Endothelial cell of hepatic sinusoid (primary cell): ENCODE measurements at regions not wholly inside any gene's neighbourhood (a gene's known extent, or its start where the extent isn't known, plus 50 kb on each side); places are given as distances from the start of the nearest gene placed in this dataset.

ENCODE experiments used
- in situ Hi-C: cut with HindIII; loops from 2 replicates; pipeline ENCODE4 v1.10.0; 2017; ENCODE audit warnings: low sequenced_read_pairs

- in situ Hi-C loops, result no loop called here
Observed at GRCh38 chr5:74363603-74364205, 276.8 kb downstream of the ENC1 start.

GRCh38 chr5:74361406-74362358 is 278.8 kb downstream of the ENC1 start:
- in situ Hi-C loops, result no loop called here

DNA sequence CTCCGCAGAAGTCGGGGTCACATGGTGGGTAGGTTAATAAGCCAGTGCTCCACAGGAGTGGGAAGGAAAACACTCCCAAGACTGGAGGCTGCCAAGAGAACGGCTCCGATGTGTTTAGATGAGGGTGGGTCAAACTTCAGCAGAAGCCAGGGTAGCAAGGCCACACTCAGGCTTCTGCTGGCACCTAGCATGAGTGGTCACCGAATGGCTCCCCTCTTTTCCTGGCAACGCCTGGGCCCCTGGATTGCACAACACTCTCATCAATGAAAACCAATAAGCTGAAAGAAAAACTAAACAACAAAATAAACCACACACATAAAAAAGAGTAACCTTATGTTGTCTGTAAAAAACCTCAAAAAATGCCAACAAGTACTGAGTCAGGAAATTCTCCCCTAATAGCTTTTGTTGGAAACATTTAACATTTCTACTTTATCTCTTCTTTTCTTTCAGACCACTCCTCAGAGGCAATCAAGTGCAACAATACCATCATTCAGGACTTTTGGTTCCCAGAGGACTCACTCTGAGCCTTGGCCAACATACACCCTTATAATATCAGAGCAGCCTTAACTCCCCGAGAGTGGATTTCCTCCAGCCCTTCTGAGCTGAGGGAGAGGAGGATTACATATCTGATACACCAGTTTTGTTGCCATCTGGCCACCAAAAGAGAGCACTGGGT is 279.9 kb downstream of the ENC1 start:
- in situ Hi-C loops, result no loop called here

DNA sequence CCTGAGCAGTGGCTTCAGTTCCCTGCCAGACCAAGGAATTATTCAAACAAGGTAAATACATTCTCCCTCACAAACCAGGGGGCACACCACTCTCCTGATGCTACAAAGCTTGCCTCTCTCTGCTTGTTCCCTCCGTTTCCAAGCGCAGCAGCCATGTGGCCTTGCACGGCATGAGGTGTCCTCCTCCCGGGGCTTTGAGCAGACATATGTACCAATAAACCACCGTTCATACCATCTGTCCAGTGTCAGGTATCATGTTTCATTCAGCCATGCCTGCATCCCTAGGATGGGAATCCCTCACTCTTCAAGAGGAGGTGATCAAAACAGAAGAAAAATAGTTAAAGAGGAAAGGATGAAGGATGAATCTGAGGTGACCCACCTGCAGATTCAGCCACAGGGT is 282.7 kb downstream of the ENC1 start:
- in situ Hi-C loops, result no loop called here

DNA sequence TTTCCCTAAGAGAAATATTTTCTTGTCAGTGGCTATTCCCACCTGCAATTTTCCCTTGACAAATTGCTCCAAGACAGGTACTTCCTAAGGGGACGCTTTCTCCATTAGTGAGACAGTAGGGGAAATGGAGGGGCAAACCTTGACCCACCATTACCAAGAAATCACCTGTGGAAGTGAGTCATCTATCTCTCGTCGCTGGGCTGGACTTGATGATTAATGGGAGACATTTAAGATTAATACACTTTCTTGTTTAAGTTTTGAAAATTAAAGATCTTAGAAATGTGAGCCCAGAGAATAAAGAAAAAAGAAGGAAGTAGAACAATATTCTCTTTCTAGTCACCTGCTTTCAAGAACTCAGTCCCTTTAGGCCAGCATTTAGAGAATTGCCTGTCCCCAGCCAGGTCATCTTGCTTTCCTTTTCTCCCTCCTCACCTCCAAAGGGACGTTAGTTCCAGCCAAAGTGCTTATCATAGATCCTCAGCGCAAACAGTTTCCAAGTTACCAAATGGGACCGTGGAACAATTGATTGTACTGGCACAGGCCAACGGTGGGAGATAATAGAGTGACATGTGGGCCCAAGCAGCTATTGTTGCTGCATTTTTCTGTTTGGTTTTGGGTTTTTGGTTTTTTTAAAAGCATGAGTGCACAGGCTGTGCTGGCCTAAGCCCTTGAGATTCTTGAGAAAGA is 284.4 kb downstream of the ENC1 start:
- in situ Hi-C loops, result no loop called here

DNA sequence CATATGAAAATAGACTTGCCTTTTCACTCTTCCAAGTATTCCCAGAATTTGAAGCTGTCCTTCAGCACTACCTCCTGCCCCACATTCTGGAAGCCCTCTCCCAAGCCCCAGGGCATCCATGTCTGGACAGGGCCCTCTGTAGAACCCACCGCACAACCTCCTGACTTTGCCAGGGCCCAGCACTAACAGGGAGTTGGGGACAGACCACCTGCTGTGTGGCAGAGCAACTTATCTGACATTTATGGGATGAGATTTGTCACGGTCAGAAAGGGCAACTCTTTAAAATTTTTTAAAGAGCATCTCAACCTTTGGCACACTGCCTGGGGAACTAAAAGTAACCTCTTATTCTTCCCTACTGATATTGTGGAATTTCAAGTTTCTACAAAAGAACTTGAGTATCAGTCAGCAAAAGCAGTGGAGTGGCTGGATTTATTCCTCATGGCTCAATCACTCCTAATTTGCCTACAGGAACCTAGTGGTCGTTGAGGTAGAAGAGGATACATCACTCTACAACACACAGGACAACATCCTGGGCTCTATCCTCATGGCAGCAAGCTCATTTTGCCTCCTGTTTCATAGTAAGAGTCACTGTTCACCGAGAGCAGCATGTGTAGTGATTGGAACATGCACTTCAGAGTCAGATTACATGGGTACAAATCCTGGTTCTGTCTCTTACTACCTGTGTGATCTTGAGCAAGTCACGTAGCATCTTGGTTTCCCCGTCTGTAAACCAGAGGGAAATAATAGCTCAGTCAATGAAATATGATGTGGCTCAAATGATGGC is 285.3 kb downstream of the ENC1 start:
- in situ Hi-C loops, result no loop called here

GRCh38 chr5:74352256-74352655 is 288.3 kb downstream of the ENC1 start:
- in situ Hi-C loops, result no loop called here

DNA sequence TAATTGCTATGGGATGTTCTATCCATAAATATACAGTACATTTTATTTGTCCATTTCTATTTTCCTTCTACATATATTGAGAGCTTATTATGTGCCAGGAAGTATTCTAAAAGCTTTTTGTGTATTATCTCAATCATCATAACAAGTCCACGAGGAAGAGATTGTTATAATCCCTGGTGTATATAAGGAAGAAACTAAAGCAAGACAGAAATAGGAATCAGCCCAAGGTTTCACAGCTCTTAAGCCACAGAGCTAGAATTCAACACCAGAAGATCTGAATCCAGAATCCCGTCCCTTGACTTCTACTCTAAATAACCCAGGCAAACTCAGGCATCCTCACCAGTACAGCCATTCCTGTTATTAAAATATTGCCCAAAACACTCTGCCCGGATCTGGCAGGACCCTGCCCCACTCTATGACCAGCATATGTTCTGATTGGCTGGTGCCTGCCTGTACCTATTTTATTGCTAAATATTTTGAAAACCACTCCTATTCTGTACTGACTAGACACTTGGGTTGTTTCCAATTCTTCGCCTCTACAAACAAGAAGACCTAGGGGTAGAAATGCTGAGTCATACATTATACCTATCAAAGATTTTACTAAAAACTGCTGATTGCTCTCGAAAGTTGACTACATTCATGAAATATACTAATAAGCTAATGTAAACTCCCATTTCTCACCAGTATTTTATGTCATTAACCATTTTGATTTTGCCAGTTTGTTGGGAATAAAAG is 297.4 kb downstream of the ENC1 start:
- in situ Hi-C loops, result no loop called here

- in situ Hi-C loops, result no loop called here
Observed at GRCh38 chr5:74342182-74342581, 298.3 kb downstream of the ENC1 start.

DNA sequence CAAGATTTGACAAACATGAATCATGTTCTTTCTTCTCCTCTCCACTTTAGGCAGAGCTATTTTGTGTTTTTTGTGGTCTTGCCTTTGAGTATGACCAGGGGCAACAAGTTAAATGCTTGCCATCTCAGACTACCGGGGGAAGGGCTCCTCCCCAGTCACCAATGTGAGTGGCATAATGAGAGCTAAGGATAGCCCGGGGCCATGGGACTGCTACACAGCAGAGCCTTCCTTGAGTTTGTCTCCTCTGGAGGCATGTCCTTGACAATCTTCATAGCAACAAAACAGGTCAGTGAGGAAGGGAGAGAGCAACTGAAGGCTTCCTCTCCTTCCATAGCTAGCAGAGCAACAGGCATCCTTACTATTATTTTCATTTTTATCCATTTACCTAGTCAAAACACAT is 299.3 kb downstream of the ENC1 start:
- in situ Hi-C loops, result no loop called here

- in situ Hi-C loops, result no loop called here
Observed at GRCh38 chr5:74340476-74340875, 300.1 kb downstream of the ENC1 start.

DNA sequence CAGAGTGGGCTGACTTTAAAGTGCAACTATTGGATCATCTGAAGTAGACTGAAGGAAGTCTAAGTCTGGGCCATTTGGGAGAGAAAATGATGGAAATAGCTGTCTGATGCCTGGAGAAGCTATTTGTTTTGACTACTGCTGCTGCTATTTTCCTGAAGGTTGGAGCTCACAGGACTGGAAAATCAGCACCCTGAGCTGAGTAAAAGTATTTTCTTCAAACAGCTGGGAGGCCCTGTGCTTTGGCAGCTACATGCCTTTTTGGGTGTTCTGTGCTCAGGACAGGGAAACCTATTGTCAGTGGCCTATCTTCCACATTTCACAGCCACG is 302.6 kb downstream of the ENC1 start:
- in situ Hi-C loops, result no loop called here

DNA sequence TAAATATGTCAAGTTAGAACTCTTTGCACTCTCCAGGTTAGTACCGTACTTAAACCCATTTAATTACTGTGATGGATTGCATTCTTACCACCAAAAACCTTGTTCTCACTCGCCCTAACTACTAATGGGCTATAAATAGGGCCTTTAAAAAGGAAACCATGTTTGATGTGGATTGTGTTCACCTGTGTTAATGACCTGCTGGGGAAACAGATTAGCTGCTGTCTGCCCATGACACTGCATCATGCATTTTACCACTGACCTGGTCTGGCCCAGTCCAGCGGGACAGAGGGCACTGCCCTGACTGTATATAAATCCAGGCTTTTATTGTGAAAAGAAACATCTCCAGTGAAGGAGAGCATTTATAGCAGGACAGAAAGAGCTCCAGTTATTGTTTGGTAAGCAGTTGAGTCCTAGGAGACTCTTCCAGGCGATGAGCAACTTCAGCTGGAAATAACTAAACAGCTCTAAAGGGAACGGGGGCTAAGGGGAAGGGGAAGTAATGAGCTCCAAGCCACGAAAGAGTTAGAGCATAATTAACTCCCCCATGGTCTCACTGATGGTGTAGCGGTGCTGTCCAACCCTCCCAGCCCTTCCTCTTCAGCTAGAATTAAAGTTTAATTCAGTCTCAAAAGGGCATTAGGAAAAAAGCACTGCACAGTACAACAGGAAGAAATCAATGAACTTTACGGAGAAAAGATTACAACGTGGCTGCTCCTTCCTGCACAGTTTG is 303.1 kb downstream of the ENC1 start:
- in situ Hi-C loops, result no loop called here

- in situ Hi-C loops, result no loop called here
Observed at GRCh38 chr5:74336297-74336696, 304.2 kb downstream of the ENC1 start.

GRCh38 chr5:74334762-74335384 is 305.7 kb downstream of the ENC1 start:
- in situ Hi-C loops, result no loop called here

- in situ Hi-C loops, result no loop called here
Observed at GRCh38 chr5:74334062-74334761, 306.3 kb downstream of the ENC1 start.

- in situ Hi-C loops, result no loop called here
Observed at GRCh38 chr5:74333430-74333829, 307.1 kb downstream of the ENC1 start.

DNA sequence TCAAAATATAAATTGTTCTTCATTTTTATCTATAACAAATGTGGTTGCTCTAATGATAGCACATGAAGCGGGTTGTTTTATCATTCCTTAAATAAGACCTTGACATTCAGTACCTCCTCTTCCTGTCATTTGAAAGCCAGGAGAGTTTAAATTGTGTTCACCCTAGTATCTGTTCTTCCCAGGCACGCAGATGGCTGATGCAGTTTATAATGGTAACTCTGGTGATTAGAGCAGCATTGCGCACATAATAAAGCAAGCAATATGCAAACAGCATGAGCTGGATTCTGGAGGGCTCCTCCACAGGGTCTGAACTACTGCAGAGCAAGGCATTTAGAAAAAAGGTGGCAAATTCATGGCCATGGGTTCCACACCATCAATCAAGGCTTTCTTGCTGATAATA is 307.8 kb downstream of the ENC1 start:
- in situ Hi-C loops, result no loop called here
